ENCODE measurements at regions not wholly inside any gene's neighbourhood (a gene's known extent, or its start where the extent isn't known, plus 50 kb on each side); places are given as distances from the start of the nearest gene placed in this dataset.
"Not testable (repeated sequence)": the region's sequence is repeated elsewhere in the genome, so short reads cannot be mapped to it uniquely, and the experiment has no call there.

DNA sequence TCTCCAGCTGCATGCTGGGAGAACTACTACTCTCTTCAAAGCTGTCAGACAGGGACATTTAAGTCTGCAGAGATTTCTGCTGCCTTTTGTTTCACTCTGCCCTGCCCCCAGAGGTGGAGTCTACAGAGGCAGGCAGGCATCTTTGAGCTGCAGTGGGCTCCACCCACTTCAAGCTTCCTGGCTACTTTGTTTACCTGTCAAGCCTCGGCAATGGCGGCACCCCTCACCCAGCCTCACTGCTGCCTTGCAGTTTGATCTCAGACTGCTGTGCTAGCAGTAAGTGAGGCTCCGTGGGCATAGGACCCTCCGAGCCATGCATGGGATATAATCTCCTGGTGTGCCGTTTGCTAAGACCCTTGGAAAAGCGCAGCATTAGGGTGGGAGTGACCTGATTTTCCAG is 61.7 kb downstream of the DMRTA1 start:
- DNase-seq (ENCODE audit: low spot score): not testable (repeated sequence)

DNA sequence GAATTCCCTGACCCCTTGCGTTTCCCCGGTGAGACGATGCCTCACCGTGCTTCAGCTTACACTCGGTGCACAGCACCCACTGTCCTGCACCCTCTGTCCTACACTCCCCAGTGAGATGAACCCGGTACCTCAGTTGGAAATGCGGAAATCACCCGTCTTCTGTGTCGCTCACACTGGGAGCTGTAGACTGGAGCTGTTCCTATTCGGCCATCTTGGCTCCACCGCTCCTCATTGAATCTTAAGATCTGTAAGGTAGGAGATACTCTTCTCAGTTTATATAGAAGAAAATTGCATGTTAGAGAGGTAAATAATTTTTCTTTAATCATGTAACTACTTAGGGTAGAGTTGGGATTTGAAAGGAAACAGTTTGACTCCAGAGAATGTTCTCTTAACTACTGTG is 62.2 kb downstream of the DMRTA1 start:
- no peak for DNase-seq (ENCODE audit: low spot score)

DNA sequence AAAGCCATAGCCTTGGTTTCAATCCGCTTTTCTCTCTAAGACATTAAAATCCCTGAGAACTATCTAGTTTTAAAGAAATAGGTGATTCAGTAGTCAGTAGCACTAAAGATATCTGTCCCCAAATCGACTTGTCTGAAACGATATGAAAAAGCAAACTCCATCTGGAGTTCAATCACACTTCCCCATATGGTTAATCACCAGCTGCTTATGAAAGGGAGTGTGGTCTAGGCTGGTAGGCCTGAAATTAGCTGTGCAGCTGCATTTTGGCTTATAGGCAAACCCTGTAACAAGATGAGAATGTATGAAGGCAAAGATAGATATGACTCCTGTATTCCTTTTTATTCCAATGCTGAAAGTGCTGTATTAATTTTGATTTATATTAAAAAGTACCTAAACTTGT is 65.9 kb downstream of the DMRTA1 start:
- DNase-seq (ENCODE audit: low spot score): no peak

DNA sequence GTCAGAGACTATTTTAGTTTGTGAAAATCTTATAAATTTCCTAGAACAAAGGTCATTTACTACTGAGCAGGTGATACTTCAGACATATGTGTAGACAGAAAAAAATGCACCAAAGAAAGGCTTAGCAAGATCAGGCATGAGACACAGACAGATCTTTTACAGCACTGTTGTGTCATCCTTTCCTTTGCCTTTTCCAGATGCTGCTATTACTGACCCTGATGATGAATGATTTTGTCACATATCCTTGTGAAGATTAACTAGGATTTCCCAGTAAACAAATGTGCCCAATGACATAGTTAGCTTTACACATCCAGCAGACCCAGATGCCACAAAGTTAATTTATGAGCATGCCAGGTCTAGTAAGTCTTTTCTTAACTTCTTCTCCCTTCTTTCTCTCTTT is 68.2 kb downstream of the DMRTA1 start:
- DNase-seq (ENCODE audit: low spot score): no peak

DNA sequence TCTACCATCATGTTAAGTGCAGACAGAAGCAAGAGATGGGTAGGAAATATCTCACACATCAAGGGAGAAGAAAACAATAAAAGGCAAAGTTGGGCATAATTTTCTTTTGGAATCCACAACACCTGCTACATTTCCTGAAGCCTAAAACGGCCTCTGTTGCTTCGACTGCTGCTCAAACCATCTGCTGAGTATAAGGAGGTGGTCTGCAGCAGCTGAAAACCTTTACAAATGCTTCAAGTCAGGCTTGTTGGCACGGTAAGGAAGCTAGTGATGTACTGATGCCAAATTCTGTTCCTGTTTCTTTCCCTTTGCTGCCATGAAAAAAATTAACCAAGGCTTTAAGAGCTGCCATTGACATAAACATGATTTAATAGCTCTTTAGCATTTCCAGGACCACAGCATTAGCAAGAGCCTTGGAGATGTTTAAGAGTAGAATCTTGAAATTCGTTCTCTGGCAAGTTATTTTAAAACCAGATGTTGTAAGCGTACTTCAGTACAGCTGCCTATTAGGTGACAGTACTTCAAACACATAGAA is 75.6 kb downstream of the DMRTA1 start:
- DNase-seq (ENCODE audit: low spot score): no peak

DNA sequence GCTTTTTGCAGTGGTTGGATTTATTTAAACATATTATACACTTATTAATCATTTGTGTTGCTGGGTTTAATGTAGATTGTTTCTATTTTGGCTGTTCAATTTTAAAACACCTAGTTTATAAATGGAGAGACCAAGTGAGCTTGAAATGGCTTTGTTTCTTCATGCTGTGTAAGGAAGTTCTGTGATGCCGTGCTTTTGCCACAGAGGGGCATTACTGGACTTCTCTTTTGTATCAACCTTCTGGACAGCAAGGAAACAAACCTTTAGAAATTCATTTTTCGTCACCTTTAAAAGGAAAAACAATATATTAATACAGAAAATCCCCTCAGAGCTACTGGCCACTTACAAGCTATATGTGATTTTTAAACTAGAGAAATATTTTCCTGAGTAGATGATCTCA is 81.9 kb downstream of the DMRTA1 start:
- DNase-seq (ENCODE audit: low spot score): no peak

DNA sequence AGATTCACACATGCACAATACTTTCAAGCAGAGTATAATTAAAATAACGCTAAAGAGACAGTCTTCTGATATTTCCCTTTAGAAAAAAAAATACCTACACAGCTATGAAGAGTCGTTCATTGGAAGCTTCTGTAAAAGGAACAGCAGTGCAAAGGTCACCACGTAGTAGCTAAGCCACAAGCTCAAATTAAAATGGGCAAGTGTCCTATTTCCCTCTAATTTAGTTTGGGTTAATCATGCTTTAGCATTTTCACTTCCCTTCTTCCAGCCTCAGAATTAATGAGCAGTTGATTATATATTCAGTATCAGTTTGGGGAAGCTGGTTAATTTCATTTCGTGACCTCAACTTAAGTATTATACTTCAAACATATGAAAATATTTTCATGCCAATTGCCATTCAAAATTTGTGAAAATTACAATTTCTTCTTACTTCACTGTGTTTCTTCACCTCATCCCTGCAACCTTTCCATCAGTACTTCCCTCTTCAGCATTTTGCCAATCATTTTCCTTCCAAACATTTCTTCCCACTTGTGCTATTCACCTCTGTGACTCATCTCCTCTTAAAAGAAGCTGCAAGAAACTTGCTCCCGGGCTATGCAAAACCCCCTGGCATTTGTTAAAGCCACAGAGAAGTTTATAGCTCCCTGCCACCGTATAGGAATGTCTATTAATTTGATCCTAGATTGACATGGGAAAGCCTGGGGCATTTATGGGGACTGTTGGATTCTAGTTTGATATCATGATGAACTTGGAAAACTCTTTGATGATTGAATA is 83.0 kb downstream of the DMRTA1 start:
- no peak for DNase-seq (ENCODE audit: low spot score)

DNA sequence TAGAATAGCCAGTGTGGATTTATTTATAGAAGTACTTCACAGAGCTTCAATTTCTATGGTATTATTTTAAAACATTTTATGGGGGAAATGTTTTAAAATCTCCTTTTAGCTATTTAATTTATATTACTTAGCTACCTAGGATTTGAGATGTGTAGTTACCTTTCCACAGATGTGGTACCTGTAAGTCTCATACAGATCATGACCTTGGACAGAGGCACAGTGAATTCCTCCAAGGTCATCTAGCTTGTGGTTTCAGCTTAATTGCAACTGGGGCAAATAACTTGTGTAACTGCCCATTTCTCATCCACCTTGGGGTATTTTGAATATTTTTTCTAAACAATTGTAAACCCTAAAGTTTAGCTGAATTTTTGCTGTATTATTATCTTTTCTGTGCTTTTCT is 89.2 kb downstream of the DMRTA1 start:
- DNase-seq (ENCODE audit: low spot score): no peak

DNA sequence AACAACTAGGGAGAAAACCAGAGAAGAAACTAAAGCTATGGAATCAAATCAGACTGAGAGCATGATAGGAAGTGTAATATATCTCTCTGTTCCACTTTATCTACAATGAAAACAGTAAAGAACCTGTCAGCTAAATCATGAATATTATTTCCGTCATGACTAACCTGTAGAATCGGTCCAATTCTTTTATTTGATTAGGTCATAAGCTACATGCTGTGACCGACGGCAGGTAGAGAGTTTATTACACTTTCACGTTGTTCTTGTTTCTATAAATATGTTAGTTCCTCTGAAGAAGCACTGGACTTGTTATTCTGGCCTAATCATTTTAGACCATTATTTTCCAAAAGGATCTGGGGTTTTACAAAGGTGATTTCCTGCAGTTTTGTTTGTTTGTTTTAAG is 91.1 kb downstream of the DMRTA1 start:
- no peak for DNase-seq (ENCODE audit: low spot score)

DNA sequence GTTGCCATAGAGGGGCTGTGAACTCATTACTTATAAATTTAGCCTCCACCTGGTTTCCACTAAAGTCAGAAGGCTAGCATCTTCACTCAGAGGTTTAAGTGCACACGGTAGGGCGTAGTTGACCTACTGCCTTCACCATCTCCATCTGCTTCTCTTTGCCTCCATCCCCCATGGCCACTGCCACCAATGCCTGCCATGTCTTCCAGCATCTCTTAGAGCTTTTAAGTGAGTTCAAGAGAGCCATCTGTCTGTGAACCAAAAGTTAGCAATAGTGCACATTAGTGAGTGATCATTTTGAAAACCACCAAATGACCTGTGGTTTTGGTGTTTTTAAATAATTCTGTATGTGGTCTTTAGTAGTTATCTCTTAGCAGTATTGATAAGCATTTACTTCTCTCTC is 102.0 kb downstream of the DMRTA1 start:
- DNase-seq (ENCODE audit: low spot score): no peak

DNA sequence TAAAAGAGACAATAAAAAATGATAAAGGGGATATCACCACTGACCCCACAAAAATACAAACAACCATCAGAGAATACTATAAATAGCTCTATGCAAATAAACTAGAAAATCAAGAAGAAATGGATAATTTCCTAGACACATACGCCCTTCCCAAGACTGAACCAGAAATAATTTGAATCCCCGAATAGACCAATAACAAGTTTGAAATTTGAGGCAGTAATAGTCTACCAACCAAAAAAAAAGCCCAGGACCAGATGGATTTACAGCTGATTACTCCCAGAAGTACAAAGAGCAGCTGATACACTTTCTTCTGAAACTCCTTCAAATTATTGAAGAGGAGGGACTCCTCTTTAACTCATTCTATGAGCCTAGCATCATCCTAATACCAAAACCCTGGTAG is 128.1 kb downstream of the DMRTA1 start:
- DNase-seq (ENCODE audit: low spot score): no peak

DNA sequence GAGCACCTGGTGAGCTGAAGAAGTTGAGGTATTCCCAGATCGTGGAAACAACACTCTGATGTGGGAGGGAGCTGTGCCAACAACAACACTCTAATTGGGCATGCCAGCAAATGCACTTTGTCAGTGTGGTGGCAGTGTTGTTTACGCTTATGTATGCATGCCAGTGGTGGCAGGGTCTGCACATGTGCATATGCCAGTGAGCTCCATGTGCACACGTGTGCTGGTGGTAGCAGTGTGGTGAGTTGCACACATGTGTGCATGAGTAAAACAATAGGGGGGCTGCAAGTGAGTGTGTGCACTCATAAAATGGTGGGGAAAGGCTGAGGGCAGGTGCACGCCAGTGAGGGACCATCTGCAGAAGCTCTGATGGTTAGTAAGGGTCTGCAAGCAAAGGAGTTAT is 134.2 kb downstream of the DMRTA1 start:
- DNase-seq (ENCODE audit: low spot score): no peak

DNA sequence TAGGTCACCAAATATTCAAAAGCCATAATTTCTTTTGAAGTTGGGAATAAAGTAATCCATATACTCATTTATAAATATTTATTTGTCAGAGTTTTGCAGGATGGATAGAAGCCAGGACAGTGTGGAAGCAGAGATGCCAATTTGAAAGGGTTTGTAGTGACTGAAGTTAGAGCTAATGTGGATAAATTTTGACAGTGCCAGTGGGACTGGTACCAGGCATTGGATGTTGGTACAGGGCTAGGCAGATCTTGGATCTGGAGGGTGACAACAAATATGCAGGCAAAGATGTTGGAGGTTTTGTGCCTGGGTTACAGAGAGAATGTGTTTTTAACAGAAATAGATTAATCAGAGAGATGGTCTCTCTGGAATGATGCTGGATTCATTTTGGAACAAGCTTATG is 135.6 kb downstream of the DMRTA1 start:
- no peak for DNase-seq (ENCODE audit: low spot score)

DNA sequence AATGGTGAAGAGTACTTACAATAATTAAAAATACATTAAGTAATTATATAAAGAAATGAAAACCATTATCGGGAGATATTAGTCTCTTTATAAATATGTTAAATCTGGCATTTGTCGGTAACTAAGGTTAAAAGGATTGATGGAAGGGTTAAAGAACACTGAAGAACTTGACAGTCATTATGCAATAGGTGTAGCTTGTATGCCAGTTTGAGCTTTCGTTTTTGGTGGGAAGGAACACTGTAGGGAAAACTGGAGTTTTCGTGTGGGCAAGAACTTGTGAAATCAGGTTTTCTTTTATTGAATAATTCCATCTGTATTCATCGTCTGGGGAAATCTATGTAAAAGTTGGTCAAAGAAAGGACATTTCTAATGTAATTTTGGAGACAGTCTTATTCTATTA is 142.3 kb downstream of the DMRTA1 start:
- DNase-seq (ENCODE audit: low spot score): no peak

DNA sequence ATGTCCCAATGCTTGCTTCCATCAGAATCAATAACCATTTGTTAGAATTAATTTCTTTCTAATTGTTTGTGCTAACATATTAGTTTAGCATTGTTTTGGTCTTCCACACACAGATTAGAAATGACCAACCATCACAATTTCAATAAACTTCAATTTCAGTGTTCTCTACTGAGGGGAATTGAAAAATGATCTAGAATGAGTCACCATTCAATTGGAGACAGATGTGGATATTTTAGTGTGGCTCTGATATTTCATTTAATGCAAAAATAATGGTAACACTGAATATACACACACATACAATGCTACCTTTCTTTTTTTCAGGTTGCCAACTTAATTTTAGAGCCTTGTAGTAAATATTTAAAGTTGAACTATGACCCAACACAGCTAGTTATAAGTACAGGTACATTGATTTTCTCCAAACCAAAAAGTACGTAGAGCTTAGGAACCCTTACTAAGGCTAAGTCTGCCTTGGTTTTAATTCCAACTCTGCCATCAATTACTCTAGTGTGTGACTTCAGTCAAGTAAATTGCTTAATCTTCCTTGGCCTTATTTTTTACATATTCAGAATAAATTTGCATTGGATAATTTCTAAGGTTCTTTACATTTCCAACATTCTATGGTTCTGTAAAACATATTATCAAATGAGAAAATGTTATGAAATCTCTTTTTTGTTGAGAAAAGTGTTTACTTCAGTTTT is 143.9 kb downstream of the DMRTA1 start:
- no peak for DNase-seq (ENCODE audit: low spot score)

DNA sequence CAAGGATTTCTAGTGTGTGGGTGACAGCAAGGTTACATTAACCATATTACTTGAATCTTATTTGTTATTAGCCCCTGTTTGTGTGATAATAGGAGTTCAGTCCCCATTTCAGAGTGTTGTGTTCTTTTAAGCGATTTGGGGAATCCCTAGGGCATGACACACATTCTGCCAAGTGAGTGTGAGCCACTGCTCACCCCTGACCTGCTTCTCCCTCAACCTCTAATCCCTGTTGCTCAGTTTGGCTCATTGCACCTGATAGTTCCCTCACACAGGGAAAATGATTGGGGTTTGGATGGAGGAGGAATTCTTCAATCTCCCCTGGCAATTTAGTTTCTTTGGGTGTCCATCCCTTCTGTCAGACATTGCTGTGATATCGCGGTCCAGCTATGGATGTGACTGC is 149.2 kb downstream of the DMRTA1 start:
- DNase-seq (ENCODE audit: low spot score): no peak

DNA sequence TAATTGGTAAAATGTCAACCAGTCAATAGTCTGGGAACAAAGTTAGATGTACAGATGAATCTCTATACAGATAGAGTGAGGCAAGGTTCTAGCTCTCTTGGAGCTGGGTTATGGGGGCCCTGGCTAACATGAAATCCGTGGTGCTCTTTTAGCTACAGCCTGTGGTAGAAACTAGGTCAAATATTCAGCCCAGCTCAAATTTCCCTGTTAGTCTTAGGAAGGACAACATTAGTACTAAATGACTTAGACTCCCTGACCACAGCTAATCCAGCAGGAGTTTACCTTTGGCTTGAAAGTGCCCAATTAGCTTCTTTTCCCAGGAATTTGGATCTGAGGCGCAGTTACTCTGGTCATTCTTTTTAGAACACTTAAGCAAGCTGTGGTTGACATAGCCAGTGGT is 170.5 kb downstream of the DMRTA1 start:
- DNase-seq (ENCODE audit: low spot score): no peak

DNA sequence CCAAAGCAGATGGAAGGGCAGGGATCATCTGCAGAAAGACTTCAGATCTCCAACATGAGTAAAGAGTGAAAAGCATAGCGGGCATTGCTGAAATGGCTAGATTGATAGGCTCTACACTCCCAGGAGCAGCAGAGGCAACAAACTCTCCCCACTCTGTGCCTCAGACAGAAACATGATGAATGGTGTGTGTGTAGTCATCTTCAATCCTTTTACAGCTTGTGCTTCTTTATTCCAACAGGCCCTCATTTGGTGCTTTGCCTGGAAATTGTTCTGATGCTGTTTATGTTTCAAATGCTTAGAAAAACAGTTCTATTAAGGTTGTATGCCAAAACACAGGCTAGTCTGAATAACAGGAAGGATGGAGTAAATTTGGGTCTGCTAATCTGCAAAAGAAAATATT is 176.2 kb downstream of the DMRTA1 start:
- DNase-seq (ENCODE audit: low spot score): no peak

DNA sequence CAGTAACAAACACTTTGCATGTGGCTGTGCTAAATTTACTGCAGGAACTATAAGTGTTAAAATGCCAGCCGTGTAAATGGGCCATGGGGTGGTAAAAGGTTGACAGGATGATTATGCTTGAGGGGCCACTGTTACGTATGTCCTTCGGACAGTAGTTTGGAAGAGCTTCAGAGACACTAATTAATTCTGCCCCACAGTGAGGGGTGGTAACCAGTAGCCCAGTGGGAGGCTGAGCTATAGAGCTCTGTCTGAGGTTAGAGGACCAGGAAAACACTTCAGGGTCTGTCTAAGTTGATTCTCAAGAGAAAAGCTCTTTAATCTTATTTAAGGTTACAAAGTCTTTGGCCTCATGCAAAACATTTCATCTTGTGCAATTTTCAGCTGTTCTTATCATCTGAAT is 176.6 kb downstream of the DMRTA1 start:
- DNase-seq (ENCODE audit: low spot score): no peak

DNA sequence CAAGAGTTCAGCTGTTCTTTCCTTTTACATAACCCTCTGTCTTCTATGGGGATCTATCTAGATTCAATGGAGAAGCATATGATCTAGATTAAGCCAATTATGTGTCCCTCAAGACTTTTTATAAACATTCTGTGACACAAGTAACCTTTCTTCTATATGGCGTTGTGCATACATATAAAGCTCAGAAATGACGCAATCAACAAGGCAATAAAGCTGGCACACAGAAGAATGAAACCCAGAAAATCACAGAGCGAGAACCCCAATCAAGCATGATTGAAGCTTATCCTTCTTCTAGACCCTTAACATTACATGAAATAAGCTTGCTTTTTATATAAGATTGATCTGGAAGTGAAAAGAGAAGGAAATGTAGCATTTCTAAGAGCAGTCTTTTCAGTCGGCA is 178.9 kb downstream of the DMRTA1 start:
- DNase-seq (ENCODE audit: low spot score): no peak

DNA sequence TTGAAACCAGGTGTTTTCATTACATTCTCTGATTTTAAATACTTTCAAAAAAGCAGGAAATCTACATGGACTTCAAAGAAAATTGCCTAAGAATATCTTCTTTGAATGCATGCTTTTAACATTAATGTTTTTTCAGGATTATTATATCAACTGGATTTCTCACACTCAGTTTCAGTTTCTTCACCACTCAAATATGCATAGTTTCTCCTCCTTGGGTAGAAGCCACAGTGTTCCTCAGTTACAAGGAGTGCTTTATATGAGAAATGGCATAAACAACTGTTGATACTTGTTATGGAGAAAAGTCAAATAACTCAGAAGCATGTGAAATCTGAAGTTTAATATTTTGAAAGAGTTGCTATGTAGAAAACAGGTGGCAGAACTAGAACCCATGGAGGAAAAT is 196.9 kb downstream of the DMRTA1 start:
- no peak for DNase-seq (ENCODE audit: low spot score)

DNA sequence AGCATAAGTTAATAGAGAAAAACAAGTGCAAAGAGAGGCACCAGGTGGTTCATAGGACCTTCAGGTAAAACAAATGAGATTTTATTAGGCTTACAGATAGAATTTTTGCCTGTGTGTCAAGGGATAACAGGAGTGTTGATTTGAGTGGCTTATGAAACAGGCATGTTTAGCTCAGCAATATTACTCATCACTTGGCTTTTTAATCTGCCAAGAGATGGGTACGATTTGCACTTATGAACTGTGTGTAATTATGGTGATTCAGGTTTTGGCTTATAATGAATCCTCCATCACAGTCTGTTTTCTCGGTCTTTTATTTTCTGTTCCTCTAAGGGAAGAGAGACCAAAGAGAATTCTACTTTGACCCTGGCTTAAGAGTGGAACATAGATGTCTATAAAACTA is 199.3 kb downstream of the DMRTA1 start:
- no peak for DNase-seq (ENCODE audit: low spot score)

DNA sequence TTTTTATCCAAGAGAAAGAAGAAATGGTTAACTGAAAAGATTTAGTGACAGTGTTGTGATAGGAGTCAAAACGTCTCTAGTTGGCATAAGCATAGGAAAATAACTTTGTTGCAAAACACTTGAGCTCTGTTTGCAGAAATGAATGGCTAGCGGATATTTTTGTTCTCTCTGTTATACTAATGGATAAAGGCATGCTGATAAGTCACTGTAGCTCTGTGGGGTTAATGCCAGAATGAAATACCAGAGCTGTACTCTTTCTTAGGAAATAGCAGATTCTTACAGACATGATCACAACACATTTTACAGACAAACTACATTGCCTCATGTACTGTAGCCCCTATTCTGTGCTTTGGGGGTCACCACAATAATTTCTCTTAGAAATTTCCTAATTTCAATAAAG is 202.8 kb downstream of the DMRTA1 start:
- DNase-seq (ENCODE audit: low spot score): no peak

DNA sequence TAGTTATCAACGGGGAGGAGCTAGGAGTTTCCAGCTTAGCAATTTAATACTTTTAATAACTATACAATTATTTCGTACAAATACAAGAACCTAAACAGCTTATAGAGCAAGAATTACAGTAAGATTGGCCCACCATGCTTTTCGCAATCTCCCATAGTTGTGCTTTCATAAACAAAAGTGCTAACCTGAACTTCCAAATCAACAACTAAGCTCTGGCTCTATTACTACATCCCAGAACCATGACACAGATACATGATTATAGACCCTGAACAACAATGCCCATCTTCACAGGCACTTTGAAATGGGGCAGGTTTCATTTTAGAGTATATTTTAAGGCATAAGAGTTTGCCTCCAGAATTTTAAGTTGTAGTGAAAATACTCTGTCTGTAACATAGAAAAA is 203.5 kb downstream of the DMRTA1 start:
- no peak for DNase-seq (ENCODE audit: low spot score)
